ENCODE measurements at regions not wholly inside any gene's neighbourhood (a gene's known extent, or its start where the extent isn't known, plus 50 kb on each side); places are given as distances from the start of the nearest gene placed in this dataset.

GRCh38 chr10:94174838-94175237, 181.1 kb downstream of the PLCE1 start:
- ChIA-PET CTCF (no interaction called here), POLR2A (no interaction called here)
- Histone ChIP-seq H3K27ac (ENCODE audit: extremely low read depth, low read depth, low read length) (no peak overlapping the region), H3K4me1 (ENCODE audit: control insufficient read depth, insufficient read depth, low read length) (no peaks in the 10 kb centered on the region), H3K36me3 (ENCODE audit: control insufficient read depth in 2 of 2, insufficient read depth in 1 of 2, low read length in 2 of 2) (no peaks in the 10 kb centered on the region), H3K9me3 (ENCODE audit: control insufficient read depth, insufficient read depth, low read depth, low read length) (no peaks in the 10 kb centered on the region), H3K4me3 (ENCODE audit: low read depth, low read length) (no peak overlapping the region)
- no peak for TF ChIP-seq ZNF514 (tag by site-specific recombination; IDR thresholded peaks at IDR 0.05)
- TF ChIP-seq PRDM1 (tag by site-specific recombination; IDR thresholded peaks at IDR 0.05) = no peak
- no peak for TF ChIP-seq ZNF791 (tag by site-specific recombination; IDR thresholded peaks at IDR 0.05)
- no peak for TF ChIP-seq TSHZ1 (tag by site-specific recombination; IDR thresholded peaks at IDR 0.05; ENCODE audit: borderline replicate concordance)
- no peak for TF ChIP-seq SALL2 (tag by site-specific recombination; IDR thresholded peaks at IDR 0.05; ENCODE audit: borderline replicate concordance)
- no peak for TF ChIP-seq GLI4 (tag by site-specific recombination; IDR thresholded peaks at IDR 0.05)
- TF ChIP-seq ZNF302 (tag by site-specific recombination; IDR thresholded peaks at IDR 0.05; ENCODE audit: low read depth) = no peak
- TF ChIP-seq ZNF488 (tag by site-specific recombination; IDR thresholded peaks at IDR 0.05) = no peak
- TF ChIP-seq ZBTB20 (tag by site-specific recombination; IDR thresholded peaks at IDR 0.05) = no peak
- TF ChIP-seq BCL11A (tag by site-specific recombination; IDR thresholded peaks at IDR 0.05; ENCODE audit: low read depth) = no peak
- TF ChIP-seq ZNF140 (tag by site-specific recombination; IDR thresholded peaks at IDR 0.05) = no peak
- TF ChIP-seq, protein P1, sequence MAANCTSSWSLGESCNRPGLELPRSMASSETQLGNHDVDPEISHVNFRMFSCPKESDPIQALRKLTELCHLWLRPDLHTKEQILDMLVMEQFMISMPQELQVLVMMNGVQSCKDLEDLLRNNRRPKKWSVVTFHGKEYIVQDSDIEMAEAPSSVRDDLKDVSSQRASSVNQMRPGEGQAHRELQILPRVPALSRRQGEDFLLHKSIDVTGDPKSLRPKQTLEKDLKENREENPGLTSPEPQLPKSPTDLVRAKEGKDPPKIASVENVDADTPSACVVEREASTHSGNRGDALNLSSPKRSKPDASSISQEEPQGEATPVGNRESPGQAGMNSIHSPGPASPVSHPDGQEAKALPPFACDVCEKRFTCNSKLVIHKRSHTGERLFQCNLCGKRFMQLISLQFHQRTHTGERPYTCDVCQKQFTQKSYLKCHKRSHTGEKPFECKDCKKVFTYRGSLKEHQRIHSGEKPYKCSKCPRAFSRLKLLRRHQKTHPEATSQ (tag by site-specific recombination; IDR thresholded peaks at IDR 0.05) = no peak
- TF ChIP-seq ZNF214 (tag by site-specific recombination; IDR thresholded peaks at IDR 0.05; ENCODE audit: borderline replicate concordance) = no peak
- TF ChIP-seq ZNF501 (tag by site-specific recombination; IDR thresholded peaks at IDR 0.05) = no peak
- no peak for TF ChIP-seq ZNF26 (tag by site-specific recombination; IDR thresholded peaks at IDR 0.05)
- no peak for TF ChIP-seq ZNF555 (tag by site-specific recombination; conservative IDR thresholded peaks at IDR 0.05)
- TF ChIP-seq, protein P2, sequence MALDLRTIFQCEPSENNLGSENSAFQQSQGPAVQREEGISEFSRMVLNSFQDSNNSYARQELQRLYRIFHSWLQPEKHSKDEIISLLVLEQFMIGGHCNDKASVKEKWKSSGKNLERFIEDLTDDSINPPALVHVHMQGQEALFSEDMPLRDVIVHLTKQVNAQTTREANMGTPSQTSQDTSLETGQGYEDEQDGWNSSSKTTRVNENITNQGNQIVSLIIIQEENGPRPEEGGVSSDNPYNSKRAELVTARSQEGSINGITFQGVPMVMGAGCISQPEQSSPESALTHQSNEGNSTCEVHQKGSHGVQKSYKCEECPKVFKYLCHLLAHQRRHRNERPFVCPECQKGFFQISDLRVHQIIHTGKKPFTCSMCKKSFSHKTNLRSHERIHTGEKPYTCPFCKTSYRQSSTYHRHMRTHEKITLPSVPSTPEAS (tag by site-specific recombination; IDR thresholded peaks at IDR 0.05) = no peak

Measured in HEK293 (cell line).